Fibroblast of skin of scalp (primary cell): ENCODE measurements at regions not wholly inside any gene's neighbourhood (a gene's known extent, or its start where the extent isn't known, plus 50 kb on each side); places are given as distances from the start of the nearest gene placed in this dataset.
"Not testable (repeated sequence)": the region's sequence is repeated elsewhere in the genome, so short reads cannot be mapped to it uniquely, and the experiment has no call there.

ENCODE experiments used
- DNase-seq: peaks from one replicate; pipeline ENCODE4 v3.0.0-alpha.2; 2013

DNA sequence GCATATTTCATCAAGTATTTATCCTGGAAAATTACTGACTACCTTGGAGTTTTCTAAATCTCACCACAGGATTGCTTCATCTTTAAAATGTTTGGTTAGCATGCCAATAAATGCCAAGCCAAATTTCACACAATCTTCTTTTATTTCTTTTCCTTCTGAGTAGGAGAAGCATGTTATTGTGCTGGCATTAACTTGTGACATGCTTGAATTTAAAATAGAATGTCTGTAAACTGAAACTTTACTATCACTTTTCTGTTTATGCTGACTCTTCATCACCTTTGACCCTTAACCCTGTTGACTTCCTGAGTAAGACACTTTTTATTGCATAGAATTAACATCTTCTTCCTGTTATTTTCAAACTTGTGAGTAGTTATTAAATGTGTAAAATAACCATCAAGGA, 56.2 kb upstream of the LRRTM4 start:
- DNase-seq: no peak

DNA sequence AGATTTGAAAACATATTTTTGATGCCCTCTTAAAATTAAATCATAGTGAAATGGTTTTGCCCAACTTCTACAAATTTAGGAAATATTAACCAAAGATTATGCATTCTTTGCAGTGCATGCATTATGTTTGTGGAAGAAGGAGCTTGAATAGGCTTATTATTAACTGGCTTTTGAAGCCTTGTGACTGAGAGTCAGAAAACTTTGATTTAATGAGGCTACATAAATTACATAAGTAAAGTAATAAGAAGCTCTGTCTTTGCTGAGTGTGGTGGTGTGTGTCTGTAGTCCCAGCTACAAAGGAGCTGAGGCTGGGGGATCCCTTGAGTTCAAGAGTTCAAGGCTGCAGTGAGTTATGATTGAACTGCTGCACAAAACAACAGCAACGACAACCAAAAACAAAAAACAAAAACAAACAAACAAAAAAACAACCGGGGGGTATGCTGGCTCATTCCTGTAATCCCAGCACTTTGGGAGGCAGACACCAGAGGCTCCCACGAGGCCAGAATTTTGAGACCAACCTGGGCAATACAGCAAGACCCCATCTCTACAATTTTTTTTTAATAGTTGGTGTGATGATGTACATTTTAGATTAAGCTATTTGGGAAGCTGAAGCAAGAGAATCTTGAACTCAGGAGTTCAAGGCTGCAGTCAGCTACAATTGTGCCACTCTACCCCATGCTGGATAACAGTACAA, 57.0 kb upstream of the LRRTM4 start:
- DNase-seq: no peak

- no peak for DNase-seq
Observed at GRCh38 chr2:77588438-77588837, 66.3 kb upstream of the LRRTM4 start.

- no peak for DNase-seq
Observed at GRCh38 chr2:77590298-77590917, 68.2 kb upstream of the LRRTM4 start.

- not testable (repeated sequence) for DNase-seq
Observed at GRCh38 chr2:77592955-77593354, 70.8 kb upstream of the LRRTM4 start.

DNA sequence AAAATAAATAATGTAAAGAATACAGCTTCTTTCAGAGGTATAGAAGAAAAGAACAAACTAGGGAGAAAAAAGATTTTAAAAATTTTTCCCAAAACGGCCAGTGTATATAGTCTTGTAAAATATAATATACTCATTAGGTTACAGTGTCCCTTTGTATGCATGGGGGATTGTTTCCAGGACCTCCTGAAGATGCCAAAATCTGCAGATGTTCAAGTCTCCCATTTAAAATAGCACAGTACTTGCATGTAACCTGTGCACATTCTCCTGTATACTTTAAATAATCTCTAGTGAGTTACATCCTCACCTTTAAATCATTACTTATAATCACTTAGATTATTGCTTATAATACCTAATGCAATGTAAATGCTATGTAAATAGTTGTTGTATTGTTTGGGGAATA, 80.6 kb upstream of the LRRTM4 start:
- no peak for DNase-seq

DNA sequence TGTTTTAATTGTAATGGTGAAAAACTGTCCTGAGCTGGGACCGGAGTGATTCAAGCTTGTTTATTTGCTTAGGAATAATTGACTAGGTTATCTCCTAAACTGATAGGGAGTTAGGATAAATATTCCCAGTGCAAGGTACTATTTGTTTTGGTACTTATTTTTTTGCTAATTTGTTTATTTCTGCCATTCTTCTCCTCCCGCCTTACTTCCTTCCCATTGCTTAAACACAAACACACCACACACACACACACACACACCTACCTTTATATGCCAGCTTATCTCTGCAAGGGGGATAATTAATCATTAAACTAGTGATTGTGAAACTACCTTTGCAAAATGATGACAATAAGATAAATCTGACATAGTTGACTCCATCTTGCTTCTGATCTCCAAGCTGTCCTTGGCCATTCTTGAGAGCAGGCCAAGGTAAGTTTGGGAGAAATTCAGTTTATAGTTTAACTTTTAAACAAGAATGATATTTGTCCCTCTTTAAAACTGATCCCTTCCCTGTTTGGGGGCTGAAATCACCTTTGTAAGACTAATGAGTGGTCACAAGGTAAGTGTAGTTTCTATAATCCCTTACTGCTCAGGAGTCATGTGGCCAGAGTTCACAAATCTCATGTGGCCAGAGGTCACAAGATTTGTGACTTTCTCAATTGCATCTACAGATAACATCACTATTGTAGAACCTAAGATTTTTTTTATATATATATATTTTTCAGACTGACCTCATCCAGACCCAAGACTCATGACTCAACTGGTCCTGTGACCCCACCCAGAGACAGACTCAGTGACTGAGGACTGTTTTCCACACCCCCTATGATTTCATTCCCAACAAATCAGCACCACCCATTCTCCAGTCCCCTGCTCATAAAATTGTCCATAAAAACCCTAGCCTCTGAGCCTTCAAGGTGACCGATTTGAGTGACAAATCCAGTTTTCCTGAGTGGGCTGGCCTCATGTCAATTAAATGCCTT, 83.1 kb upstream of the LRRTM4 start:
- no peak for DNase-seq

GRCh38 chr2:77608510-77608909, 86.3 kb upstream of the LRRTM4 start:
- no peak for DNase-seq

GRCh38 chr2:77629539-77629938, 107.4 kb upstream of the LRRTM4 start:
- no peak for DNase-seq

DNA sequence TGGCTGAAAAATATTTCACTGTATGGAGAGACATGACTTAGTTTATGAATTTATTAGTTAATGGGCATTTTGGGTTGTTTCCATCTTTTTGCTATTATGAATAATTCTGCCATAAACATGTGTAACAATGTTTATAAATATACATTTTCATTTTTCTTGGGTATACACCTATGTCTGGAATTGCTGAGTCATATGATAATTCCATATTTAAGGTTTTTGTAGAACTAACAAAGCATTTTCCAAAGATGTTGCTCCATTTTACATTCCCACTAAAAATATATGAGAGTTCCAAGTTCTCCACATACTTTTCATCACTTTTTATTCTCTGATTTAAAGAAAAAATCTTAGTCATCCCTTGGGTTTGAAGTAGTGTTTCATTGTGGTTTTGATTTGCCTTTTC, 108.8 kb upstream of the LRRTM4 start:
- DNase-seq: no peak

DNA sequence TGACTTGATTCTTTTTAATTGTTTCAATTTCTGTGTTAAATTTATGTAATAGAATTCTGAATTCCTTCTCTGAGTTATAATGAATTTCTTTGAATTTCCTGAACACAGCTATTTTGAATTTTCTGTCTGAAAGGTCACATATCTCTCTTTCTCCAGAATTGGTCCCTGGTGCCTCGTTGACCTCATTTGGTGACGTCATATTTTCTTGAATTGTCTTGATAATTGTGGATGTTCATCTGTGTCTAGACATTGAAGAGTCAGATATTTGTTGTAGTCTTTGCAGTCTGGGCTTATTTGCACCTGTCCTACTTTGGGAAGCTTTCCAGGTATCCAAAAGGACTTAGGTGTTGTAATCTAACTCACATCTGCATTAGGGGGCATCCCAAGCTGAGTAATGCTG, 111.4 kb upstream of the LRRTM4 start:
- no peak for DNase-seq

- DNase-seq: no peak
Observed at GRCh38 chr2:77640924-77641323, 118.7 kb upstream of the LRRTM4 start.

DNA sequence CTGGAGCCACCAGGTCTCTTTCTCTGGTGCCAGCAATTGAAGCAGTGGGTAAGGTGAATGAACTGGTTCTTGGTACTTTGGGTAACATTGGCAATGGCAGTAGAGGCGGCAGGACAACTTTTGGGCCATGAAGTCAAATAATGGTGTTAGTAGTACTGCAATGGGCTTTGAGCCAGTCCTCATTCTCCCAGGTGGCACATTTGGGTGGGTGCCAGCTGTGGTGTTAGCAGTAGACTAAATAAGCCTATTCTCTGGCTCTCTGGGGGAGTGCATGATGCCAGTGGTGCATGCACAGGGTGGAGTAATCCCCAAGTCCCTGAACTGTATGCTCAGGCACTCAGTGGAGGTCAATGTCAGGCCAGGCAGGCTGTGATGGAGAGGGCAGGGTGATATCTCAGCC, 120.2 kb upstream of the LRRTM4 start:
- DNase-seq: no peak

- DNase-seq: no peak
Observed at GRCh38 chr2:77649856-77650255, 127.7 kb upstream of the LRRTM4 start.

DNA sequence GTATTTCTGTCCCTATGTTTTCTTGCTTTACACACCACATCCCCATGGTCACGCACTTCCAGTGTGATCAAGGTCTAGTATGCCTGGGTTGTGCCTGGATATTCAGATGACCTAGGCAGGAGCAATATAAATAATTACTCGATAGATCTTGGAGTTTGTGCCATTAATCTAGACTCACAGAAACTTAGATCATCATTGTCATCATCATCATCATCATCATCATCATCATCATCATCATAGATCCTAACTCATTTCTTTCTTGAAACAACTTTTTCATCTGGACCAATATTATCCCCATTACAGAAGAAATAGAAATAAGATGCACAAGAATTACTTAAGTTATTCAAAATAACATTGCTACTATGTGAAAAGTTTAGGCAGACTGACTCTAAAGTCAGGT, 130.3 kb upstream of the LRRTM4 start:
- no peak for DNase-seq

DNA sequence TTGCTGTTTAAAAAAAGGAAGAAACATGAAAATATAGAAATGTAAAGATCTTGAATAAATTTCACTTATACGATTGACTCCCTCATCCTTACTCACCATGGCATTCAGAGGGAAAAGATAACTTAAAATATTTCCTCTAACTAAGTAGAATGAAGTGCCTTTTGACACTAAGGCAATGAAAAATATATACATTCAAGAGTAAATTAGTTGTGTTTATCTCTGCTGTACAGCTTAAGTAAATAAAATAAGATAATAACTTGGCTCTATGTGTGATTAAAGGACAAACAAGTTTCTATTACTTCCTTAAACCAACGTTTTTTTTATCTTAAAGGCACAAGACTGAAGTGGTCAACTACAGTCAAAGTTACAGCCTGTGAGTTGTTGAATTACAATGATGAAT, 142.3 kb upstream of the LRRTM4 start:
- DNase-seq: no peak

- DNase-seq: no peak
Observed at GRCh38 chr2:77666251-77666980, 144.2 kb upstream of the LRRTM4 start.

GRCh38 chr2:77684543-77685319, 162.6 kb upstream of the LRRTM4 start:
- not testable (repeated sequence) for DNase-seq

GRCh38 chr2:77712601-77713000, 190.4 kb upstream of the LRRTM4 start:
- no peak for DNase-seq

DNA sequence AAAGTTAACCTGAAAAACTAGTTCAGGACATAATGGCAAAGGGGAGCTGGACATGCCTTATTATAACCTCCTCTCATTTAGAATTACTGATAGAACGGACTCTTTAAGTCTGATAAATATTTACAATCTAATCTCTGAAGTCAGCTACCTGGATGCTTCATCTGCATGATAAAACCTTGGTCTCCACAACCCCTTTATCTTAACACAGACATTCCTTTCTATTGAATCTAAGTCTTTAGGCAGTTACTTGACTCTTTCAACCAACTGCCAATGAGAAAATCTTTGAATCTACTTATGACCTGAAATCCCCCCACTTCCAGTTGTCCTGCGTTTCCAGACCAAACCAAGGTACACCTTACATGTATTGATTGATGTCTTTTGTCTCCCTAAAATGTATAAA, 191.2 kb upstream of the LRRTM4 start:
- DNase-seq: no peak

- DNase-seq: no peak
Observed at GRCh38 chr2:77720115-77720514, 197.9 kb upstream of the LRRTM4 start.

DNA sequence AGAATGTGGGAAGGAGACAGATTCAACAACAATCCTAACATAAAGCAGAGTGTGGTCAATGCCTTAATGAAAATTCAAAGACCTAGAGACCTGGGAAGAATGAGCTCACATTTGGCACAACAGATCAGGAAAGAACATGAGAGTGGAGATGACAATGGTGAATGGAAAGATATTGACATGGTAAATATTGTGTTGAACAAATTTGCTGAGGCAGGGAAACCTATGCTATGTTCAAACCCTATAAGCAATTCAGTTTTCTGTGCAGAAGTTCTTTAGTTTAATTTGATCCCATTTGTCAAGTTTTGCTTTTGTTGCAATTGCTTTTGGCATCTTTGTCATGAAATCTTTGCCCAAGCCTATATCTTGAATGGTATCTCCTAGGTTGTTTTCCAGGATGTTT, 199.4 kb upstream of the LRRTM4 start:
- no peak for DNase-seq
